ENCODE measurements at regions not wholly inside any gene's neighbourhood (a gene's known extent, or its start where the extent isn't known, plus 50 kb on each side); places are given as distances from the start of the nearest gene placed in this dataset.

DNA sequence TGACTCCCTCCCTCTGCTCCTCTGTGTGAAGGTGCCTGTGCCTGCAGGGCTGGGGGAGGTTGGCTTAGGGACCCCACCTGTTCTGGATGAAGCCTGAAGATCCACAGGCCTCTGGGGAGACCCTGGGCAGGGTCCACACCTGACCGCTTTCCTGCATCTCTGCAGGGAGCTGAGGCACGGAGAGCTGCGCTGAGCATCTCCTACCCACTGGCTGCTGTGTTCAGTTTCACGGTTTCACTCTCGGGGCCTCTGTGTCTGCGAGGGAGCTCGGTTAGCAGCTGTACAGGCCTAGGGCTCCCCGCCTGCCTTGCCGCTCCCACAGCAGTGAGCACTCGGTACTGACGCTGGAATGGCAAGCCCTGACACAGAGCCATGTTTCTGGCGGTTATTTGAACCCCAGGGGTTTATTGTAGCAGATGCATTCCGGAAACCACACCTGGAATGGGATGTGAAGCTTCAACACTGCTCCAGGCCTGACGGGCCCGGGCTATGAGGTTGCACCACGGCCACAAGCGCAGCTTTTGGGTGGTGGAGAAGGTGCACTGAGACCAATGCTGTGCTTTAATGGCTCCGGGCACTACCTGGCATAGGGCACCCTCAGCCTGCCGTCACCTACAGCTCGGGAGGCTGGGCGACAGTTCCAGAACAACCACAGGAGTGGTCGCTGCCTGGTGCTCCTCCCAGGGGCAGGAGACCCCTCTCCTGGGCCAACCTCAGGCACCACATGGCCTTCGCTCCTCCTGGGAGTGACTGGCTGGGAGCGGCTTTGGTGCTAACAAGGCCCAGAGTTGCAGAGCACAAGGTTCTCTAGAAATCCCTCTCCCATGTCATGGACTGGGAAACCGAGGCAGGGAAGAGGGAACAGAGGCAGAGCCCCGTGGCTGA, 257.9 kb downstream of the NDUFA10 start (continued):
- no peak for TF ChIP-seq JUNB (IDR thresholded peaks at IDR 0.05; ENCODE audit: unreplicated experiment)
- TF ChIP-seq EZH2 (IDR thresholded peaks at IDR 0.05; ENCODE audit: low read depth, unreplicated experiment), result no peak
- no peak for TF ChIP-seq CREB1 (CRISPR knock-in tag; IDR thresholded peaks at IDR 0.05; ENCODE audit: low read depth)
- no peak for TF ChIP-seq ZNF331 (CRISPR knock-in tag; IDR thresholded peaks at IDR 0.05; ENCODE audit: low read depth)
- TF ChIP-seq, protein P1, sequence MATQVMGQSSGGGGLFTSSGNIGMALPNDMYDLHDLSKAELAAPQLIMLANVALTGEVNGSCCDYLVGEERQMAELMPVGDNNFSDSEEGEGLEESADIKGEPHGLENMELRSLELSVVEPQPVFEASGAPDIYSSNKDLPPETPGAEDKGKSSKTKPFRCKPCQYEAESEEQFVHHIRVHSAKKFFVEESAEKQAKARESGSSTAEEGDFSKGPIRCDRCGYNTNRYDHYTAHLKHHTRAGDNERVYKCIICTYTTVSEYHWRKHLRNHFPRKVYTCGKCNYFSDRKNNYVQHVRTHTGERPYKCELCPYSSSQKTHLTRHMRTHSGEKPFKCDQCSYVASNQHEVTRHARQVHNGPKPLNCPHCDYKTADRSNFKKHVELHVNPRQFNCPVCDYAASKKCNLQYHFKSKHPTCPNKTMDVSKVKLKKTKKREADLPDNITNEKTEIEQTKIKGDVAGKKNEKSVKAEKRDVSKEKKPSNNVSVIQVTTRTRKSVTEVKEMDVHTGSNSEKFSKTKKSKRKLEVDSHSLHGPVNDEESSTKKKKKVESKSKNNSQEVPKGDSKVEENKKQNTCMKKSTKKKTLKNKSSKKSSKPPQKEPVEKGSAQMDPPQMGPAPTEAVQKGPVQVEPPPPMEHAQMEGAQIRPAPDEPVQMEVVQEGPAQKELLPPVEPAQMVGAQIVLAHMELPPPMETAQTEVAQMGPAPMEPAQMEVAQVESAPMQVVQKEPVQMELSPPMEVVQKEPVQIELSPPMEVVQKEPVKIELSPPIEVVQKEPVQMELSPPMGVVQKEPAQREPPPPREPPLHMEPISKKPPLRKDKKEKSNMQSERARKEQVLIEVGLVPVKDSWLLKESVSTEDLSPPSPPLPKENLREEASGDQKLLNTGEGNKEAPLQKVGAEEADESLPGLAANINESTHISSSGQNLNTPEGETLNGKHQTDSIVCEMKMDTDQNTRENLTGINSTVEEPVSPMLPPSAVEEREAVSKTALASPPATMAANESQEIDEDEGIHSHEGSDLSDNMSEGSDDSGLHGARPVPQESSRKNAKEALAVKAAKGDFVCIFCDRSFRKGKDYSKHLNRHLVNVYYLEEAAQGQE (IDR thresholded peaks at IDR 0.05; ENCODE audit: unreplicated experiment), result no peak

DNA sequence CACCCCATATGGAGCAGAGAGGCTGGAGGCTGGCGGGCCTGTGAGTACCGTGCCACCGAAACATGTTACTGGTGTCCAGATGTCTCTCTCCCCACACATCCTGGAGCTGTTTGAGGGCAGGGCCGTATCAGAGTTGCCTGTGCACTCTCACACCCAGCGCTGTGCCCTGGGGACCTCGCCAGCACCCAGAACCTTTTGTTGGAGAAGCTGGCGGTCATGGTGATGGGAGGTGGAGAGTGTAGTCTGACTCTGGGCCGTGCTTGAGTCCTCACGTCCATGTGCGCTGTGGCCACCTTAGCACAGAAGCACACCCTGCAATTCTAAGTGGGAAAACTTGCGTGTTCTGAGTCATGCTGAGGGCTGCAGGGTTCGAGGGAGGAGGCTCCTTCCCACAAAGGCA, 259.2 kb downstream of the NDUFA10 start:
- Histone ChIP-seq H3F3A (replicated peaks; ENCODE audit: low read depth) (no peaks in the 10 kb centered on the region), H4K20me1 (replicated peaks; ENCODE audit: insufficient read depth) (no peaks in the 10 kb centered on the region), H3K27ac (ENCODE audit: low read depth) (no peak overlapping the region), H3K4me3 (no peak overlapping the region), H2AFZ (no peak overlapping the region), H3K4me1 (ENCODE audit: insufficient read depth) (no peaks in the 10 kb centered on the region), H3K79me2 (replicated peaks; ENCODE audit: insufficient read depth) (no peaks in the 10 kb centered on the region), H3K4me2 (no peak overlapping the region), H3K36me3 (ENCODE audit: insufficient read depth) (no peaks in the 10 kb centered on the region), H3K27me3 (ENCODE audit: insufficient read depth) (no peaks in the 10 kb centered on the region), H3K9me2 (ENCODE audit: insufficient read depth) (no peaks in the 10 kb centered on the region)
- no peak overlapping the region for H3K4me3 Mint-ChIP-seq
- H3K9me3 Mint-ChIP-seq, result peaks cover 4% of the 10 kb centered on the region; the same call in 2 of the 3 replicates
- DNase-seq (ENCODE audit: low spot score) (no peak), ATAC-seq (no peak)
- H3K27me3 Mint-ChIP-seq (ENCODE audit: insufficient read depth, low read depth, poor library complexity), result peaks cover 6% of the 10 kb centered on the region
- no peaks in the 10 kb centered on the region for H3K4me1 Mint-ChIP-seq
- H3K36me3 Mint-ChIP-seq (ENCODE audit: low read depth), result no peaks in the 10 kb centered on the region
- H3K27ac Mint-ChIP-seq, result no peak overlapping the region
- TF ChIP-seq ZNF114 (CRISPR knock-in tag; IDR thresholded peaks at IDR 0.05), result no peak
- TF ChIP-seq STAT1 (IDR thresholded peaks at IDR 0.05; ENCODE audit: unreplicated experiment), result no peak
- TF ChIP-seq, protein P2, sequence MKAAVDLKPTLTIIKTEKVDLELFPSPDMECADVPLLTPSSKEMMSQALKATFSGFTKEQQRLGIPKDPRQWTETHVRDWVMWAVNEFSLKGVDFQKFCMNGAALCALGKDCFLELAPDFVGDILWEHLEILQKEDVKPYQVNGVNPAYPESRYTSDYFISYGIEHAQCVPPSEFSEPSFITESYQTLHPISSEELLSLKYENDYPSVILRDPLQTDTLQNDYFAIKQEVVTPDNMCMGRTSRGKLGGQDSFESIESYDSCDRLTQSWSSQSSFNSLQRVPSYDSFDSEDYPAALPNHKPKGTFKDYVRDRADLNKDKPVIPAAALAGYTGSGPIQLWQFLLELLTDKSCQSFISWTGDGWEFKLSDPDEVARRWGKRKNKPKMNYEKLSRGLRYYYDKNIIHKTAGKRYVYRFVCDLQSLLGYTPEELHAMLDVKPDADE (IDR thresholded peaks at IDR 0.05), result no peak
- TF ChIP-seq JUNB (IDR thresholded peaks at IDR 0.05; ENCODE audit: unreplicated experiment), result no peak
- TF ChIP-seq, protein P3, sequence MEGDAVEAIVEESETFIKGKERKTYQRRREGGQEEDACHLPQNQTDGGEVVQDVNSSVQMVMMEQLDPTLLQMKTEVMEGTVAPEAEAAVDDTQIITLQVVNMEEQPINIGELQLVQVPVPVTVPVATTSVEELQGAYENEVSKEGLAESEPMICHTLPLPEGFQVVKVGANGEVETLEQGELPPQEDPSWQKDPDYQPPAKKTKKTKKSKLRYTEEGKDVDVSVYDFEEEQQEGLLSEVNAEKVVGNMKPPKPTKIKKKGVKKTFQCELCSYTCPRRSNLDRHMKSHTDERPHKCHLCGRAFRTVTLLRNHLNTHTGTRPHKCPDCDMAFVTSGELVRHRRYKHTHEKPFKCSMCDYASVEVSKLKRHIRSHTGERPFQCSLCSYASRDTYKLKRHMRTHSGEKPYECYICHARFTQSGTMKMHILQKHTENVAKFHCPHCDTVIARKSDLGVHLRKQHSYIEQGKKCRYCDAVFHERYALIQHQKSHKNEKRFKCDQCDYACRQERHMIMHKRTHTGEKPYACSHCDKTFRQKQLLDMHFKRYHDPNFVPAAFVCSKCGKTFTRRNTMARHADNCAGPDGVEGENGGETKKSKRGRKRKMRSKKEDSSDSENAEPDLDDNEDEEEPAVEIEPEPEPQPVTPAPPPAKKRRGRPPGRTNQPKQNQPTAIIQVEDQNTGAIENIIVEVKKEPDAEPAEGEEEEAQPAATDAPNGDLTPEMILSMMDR (conservative IDR thresholded peaks at IDR 0.05; ENCODE audit: low read depth in 2 of 2), result no peak
- no peak for TF ChIP-seq ZNF331 (CRISPR knock-in tag; IDR thresholded peaks at IDR 0.05; ENCODE audit: low read depth)
- TF ChIP-seq, protein P1 (IDR thresholded peaks at IDR 0.05; ENCODE audit: unreplicated experiment), result no peak
- TF ChIP-seq POLR2AphosphoS5 (IDR thresholded peaks at IDR 0.05; ENCODE audit: low read depth), result no peak
